Activated CD8-positive, alpha-beta memory T cell treated with anti-CD3 and anti-CD28 coated beads, Interleukin-2, amount 10 ng/mL, durations not matched to agents 7 days and 5 days (primary cell): ENCODE measurements at regions not wholly inside any gene's neighbourhood (a gene's known extent, or its start where the extent isn't known, plus 50 kb on each side); places are given as distances from the start of the nearest gene placed in this dataset.

Experiments used
- ATAC-seq: fragments of 150-1000 bp; cut with Tn5 transposase; one replicate; pipeline ENCODE4 v1.10.0; 2021; ENCODE audit warnings: moderate library complexity
- CTCF ChIA-PET: fragments of 350-600 bp; sonication (Branson Sonifier 250); formaldehyde crosslinking; loops from one replicate; lab custom pipeline; 2021; ENCODE audit warnings: antibody characterized with exemption; lab: Charles Lee
- DNase-seq: peaks from one replicate; pipeline ENCODE4 v3.0.0-alpha.2; 2020
- H3K27ac Mint-ChIP-seq: one replicate; pipeline ENCODE4 v1.8.0; 2021; ENCODE audit warnings: mild to moderate bottlenecking, mixed read lengths
- H3K27me3 Mint-ChIP-seq: one replicate; pipeline ENCODE4 v1.8.0; 2021; ENCODE audit warnings: mixed read lengths
- H3K36me3 Mint-ChIP-seq: one replicate; pipeline ENCODE4 v1.8.0; 2021; ENCODE audit warnings: mild to moderate bottlenecking, mixed read lengths
- H3K4me1 Mint-ChIP-seq: one replicate; pipeline ENCODE4 v1.8.0; 2021; ENCODE audit warnings: mixed read lengths
- H3K4me3 Mint-ChIP-seq: one replicate; pipeline ENCODE4 v1.8.0; 2021; ENCODE audit warnings: mild to moderate bottlenecking, moderate library complexity, mixed read lengths
- H3K9me3 Mint-ChIP-seq: one replicate; pipeline ENCODE4 v1.8.0; 2022; ENCODE audit warnings: low read depth, mixed read lengths

- DNase-seq (no peak), ATAC-seq (no peak)
- no peak overlapping the region for H3K4me3 Mint-ChIP-seq
These were observed 55.3 kb upstream of the GPR37L1 start for GRCh38 chr1:202067188-202067974.

GRCh38 chr1:202068596-202068995 lies 54.1 kb upstream of the GPR37L1 start:
- ATAC-seq, result no peak
- DNase-seq, result no peak
- no peak overlapping the region for H3K4me3 Mint-ChIP-seq
- H3K9me3 Mint-ChIP-seq, result no peaks in the 10 kb centered on the region
- H3K36me3 Mint-ChIP-seq, result no peaks in the 10 kb centered on the region
- H3K27me3 Mint-ChIP-seq, result peaks cover 4% of the 10 kb centered on the region
- H3K4me1 Mint-ChIP-seq, result no peaks in the 10 kb centered on the region
- H3K27ac Mint-ChIP-seq, result no peak overlapping the region
- CTCF ChIA-PET, result interaction anchor here (0.6 to 0.8 kb wide), 2 partner anchors 173 to 685 kb away, joined by 3 read pairs; no protein-coding TSS in a partner anchor

More at GRCh38 chr1:202067188-202067974, 55.3 kb upstream of the GPR37L1 start:
- Mint-ChIP-seq H3K27ac (no peak overlapping the region), H3K4me1 (no peaks in the 10 kb centered on the region), H3K36me3 (no peaks in the 10 kb centered on the region), H3K27me3 (peaks cover 9% of the 10 kb centered on the region), H3K9me3 (no peaks in the 10 kb centered on the region)
- CTCF ChIA-PET, result no interaction called here

- Mint-ChIP-seq H3K4me3 (no peak overlapping the region), H3K36me3 (no peaks in the 10 kb centered on the region), H3K9me3 (no peaks in the 10 kb centered on the region), H3K27ac (no peak overlapping the region), H3K4me1 (no peaks in the 10 kb centered on the region), H3K27me3 (no peaks in the 10 kb centered on the region)
- CTCF ChIA-PET, result interaction anchor here (0.6 to 0.8 kb wide), 2 partner anchors 14 to 686 kb away, joined by 3 read pairs; no protein-coding TSS in a partner anchor
- ATAC-seq, result no peak
- no peak for DNase-seq
These were observed 53.1 kb upstream of the GPR37L1 start for GRCh38 chr1:202069662-202070061.

- Mint-ChIP-seq H3K4me3 (no peak overlapping the region), H3K4me1 (peaks cover 12% of the 10 kb centered on the region), H3K9me3 (no peaks in the 10 kb centered on the region), H3K27me3 (no peaks in the 10 kb centered on the region), H3K27ac (no peak overlapping the region), H3K36me3 (no peaks in the 10 kb centered on the region)
- CTCF ChIA-PET, result no interaction called here
- DNase-seq (no peak), ATAC-seq (no peak)
These were observed 50.4 kb upstream of the GPR37L1 start for GRCh38 chr1:202072211-202072765.
